HG02885 (cell line): ENCODE measurements at regions not wholly inside any gene's neighbourhood (a gene's known extent, or its start where the extent isn't known, plus 50 kb on each side); places are given as distances from the start of the nearest gene placed in this dataset.

ENCODE experiments used
- ATAC-seq: cut with Tn5 transposase; IDR thresholded peaks from one replicate; pipeline ENCODE4 v1.9.1; 2021; ENCODE audit warnings: mild to moderate bottlenecking; ENCODE audit not compliant: unreplicated experiment, poor library complexity

GRCh38 chr14:42918615-42919014 is 1311.9 kb downstream of the LRFN5 start:
- no peak for ATAC-seq

- no peak for ATAC-seq
These were observed 1305.0 kb downstream of the LRFN5 start for GRCh38 chr14:42911642-42912041.

GRCh38 chr14:42909659-42910058 is 1303.0 kb downstream of the LRFN5 start:
- ATAC-seq = no peak

- no peak for ATAC-seq
These were observed 1286.5 kb downstream of the LRFN5 start for GRCh38 chr14:42893183-42893582.

DNA sequence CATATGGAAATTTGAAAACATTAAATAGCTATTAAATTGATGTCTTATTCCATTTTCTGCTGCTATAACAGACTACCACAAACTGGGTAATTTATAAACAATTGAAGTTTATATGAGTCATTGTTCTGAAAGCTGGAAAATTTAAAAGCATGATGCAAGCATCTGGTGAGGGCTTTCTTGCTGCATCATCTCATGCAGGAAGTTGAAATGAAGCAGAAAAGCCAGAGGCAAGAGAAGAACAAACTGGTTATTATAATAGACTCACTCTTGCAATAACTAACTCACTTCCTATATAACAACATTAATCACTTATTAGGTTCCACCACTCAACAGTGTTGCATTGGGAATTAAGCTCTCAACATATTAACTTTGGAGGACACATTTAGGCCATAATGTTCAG is 1277.4 kb downstream of the LRFN5 start:
- ATAC-seq = no peak

GRCh38 chr14:42877716-42878115 is 1271.0 kb downstream of the LRFN5 start:
- no peak for ATAC-seq

DNA sequence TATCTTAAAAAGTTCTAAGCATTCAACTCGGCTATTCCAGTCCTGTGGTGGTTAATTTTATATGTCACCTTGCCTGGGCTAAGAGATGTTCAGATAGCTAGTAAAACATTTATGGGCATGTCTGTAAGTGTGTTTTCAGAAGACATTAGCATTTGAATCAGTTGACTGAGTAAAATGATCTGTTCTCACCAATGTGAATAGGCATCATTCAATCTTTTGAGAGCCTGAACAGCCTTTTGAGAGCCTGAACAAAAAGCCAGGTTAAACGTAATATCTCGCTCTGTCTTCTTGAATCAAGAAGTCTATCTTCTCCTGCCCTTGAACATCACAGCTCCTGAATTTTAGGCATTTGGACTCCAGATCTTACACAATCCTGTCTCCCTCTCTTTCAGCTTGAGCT is 1266.1 kb downstream of the LRFN5 start:
- ATAC-seq = no peak

- no peak for ATAC-seq
These were observed 1263.0 kb downstream of the LRFN5 start for GRCh38 chr14:42869681-42870080.

DNA sequence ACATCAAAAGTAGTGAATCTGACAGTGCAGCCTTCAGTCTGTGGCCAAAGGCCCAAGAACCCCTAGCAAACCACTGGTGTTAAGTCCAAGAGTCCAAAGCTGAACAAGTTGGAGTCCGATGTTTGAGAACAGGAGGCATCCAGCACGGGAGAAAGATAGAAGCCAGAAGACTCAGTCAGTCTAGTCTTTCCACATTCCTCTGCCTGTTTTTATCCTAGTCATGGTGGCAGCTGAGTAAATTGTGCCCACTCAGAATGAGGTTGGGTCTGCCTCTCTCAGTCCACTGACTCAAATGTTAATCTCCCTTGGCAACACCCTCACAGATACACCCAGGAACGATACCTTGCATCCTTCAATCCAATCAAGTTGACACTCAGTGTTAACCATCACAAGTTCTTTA is 1255.4 kb downstream of the LRFN5 start:
- ATAC-seq = no peak

DNA sequence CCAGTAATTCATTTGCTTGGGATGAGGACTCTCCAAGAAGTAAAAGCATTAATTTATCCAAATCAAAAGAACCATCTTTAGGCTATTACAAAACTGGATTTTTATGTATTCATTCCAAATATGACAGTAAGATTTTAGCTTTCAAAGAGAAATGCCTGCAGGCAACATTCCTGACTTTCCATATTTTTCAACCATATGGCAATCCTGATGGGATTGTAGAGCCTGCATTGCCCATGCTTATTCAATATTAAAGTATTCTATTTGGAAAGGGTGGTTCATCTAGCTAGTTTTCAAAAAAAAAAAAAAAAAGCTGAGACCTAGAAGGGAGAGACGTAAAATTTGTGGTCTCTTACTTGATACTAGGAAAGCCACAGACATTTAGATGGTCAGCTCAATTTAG is 1253.7 kb downstream of the LRFN5 start:
- no peak for ATAC-seq

- ATAC-seq = no peak
These were observed 1249.4 kb downstream of the LRFN5 start for GRCh38 chr14:42856106-42856505.

GRCh38 chr14:42855085-42855484 is 1248.4 kb downstream of the LRFN5 start:
- no peak for ATAC-seq

- no peak for ATAC-seq
These were observed 1247.4 kb downstream of the LRFN5 start for GRCh38 chr14:42854061-42854460.

DNA sequence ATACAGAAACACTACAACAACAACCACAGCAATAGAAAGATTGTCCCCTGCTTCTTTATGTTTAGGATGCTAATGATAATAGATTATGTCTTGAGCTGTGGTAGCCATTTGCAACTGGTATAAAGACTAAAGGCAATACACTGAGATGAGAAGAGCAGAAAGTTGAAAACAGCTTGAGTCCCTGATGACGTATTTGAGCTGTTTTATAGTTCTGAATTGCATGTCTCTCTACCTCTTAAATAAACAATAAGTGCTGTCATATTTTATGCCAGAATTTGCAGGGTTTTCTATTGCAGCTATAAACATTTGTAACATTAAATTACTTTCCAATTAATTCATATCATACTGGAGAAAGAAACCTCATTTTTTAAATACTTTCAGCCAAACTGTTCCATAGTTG is 1242.0 kb downstream of the LRFN5 start:
- no peak for ATAC-seq

DNA sequence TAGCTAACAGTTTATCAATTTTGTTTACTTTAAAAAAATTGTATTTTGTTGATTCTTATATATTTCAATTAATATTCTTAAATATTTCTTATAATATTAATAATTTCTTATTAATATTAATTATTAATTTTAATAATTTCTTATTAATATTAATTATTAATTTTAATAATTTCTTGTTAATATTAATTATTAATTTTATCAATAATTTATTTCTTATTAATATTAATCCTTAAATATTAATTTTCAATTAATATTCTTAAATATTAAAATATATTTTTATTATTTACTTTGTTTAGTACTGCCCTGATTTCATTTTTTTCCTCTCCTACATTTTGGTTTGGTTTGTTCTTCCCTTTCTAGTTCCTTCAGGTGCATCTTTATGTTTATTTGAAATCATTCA is 1208.1 kb downstream of the LRFN5 start:
- ATAC-seq = no peak

DNA sequence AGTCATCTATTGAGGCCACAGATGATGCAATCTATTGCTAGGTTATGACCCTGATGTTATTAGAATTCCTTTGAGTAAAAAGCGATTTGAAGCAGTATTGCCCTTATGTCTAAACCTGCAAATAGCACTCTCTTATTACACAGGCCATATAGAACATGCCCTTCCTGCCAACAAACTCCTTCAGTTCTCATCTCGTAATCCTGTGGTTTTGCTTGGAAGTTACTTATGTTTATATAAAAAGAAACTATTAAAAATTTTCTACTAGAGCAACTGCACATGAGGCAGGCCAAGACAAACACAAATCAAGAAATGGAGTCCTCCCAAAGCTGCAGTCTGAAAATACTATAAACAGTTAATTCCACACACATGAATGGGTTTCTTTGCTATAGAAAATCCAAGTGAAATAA is 1200.2 kb downstream of the LRFN5 start:
- ATAC-seq = no peak

GRCh38 chr14:42804141-42804540 is 1197.5 kb downstream of the LRFN5 start:
- ATAC-seq = no peak

DNA sequence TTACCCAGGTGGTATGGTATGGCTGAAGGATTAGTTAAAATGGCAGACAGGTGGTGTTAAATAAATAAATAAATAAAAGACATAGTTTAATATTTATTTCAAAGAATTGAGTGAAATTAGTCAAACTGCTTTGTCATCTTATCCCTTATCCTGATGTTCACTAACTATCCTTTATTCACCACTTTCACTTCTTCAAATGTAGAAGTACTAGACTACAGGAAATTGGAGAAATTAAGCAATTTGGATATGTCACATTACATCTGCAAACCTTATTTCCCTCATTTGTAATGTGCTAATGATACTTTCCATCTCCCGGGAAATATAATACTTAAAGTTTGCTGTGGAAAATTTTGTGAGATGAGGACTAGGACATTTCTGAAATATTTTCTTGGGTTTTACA is 1195.7 kb downstream of the LRFN5 start:
- no peak for ATAC-seq

DNA sequence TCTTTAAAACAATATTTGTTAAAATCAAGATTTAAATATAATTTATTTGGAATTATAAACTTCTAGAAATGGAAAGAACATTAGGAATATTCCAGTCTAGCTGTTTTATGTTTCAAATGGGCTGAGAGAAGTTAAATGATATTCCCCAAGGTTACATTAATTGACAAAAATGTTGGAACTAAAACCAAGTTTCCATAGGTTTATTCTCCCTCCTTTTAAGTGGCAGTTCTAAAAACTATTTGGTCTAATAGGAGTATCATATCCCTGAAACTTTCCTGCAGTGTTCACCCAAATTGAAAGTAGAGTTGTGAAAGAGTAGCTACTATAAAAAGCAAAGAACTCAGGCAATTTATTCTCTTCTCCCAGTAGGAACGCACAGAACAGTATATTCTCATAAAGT is 1185.5 kb downstream of the LRFN5 start:
- ATAC-seq = no peak

DNA sequence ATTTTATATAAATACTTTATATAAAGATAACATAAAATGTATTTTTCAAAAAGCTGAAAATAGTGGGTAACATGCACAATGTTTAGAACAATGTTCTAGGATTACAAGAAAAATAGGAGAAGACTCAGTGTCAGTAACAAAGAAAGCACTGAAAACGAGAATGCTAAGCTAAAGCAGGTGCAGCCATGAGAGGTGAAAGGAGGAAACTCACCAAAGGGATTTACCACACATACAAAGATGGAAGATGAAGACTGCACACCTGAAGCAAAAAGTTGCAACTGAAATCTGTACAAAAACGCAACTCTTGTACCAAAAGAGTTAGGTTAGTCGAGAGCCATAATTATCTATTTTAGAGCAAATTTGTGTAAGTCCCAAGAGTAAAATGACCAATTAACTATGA is 1176.1 kb downstream of the LRFN5 start:
- no peak for ATAC-seq

GRCh38 chr14:42778984-42779383 is 1172.3 kb downstream of the LRFN5 start:
- no peak for ATAC-seq

DNA sequence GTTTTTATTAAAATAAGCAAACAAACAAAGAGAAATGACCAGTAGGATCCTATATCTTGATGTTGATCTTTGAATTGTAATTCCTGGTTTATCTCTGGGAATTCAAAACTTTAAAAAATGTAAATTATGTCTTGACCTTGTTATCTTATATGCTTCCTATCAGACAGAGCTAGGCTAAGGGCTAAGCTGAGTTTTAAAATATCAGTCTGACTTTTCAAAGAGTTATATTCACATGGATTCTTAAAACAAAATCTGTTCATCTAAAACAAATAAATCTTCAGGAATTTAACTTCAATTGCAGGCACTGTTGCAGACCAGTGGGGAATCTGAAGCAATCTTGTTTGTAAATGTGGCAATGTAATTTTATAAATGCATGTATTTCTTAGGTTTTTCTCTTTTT is 1144.1 kb downstream of the LRFN5 start:
- ATAC-seq = no peak

GRCh38 chr14:42742084-42742483 is 1135.4 kb downstream of the LRFN5 start:
- peak; percentile 75 for ATAC-seq
